Bronchial epithelial cell (primary cell): ENCODE measurements at regions not wholly inside any gene's neighbourhood (a gene's known extent, or its start where the extent isn't known, plus 50 kb on each side); places are given as distances from the start of the nearest gene placed in this dataset.

Experiments
- DNase-seq: peaks from one replicate; pipeline ENCODE4 v3.0.0-alpha.2; 2010; ENCODE audit warnings: low read depth
- FAIRE-seq: peaks from 2 replicates; lab custom pipeline; 2011; peaks lifted over from hg19 to GRCh38; lab: Jason Lieb, UNC
- H3K27me3 ChIP-seq: 2 replicates; pipeline ENCODE4 v1.5.1; 2011; ENCODE audit warnings: low read length; ENCODE audit not compliant: control insufficient read depth, insufficient read depth
- H3K36me3 ChIP-seq: 2 replicates; pipeline ENCODE4 v1.5.1; 2011; ENCODE audit warnings: low read length; ENCODE audit not compliant: control insufficient read depth, insufficient read depth
- H3K4me3 ChIP-seq: 2 replicates; pipeline ENCODE4 v1.5.1; 2011; ENCODE audit warnings: mild to moderate bottlenecking, low read depth, low read length, control low read depth
- CTCF ChIP-seq: IDR thresholded peaks from 2 replicates; pipeline ENCODE4 v1.5.1; 2011; ENCODE audit warnings: mild to moderate bottlenecking, moderate library complexity, low read length, control low read depth, inconsistent platforms; ENCODE audit not compliant: insufficient read depth, severe bottlenecking

GRCh38 chr21:29486306-29486807 lies 187.6 kb downstream of the BACH1 start:
- Histone ChIP-seq H3K4me3 (no peak overlapping the region), H3K36me3 (no peaks in the 10 kb centered on the region), H3K27me3 (no peaks in the 10 kb centered on the region)
- FAIRE-seq (no peak), DNase-seq (no peak)
- no peak for TF ChIP-seq CTCF
